SJSA1 (cell line): ENCODE measurements at regions not wholly inside any gene's neighbourhood (a gene's known extent, or its start where the extent isn't known, plus 50 kb on each side); places are given as distances from the start of the nearest gene placed in this dataset.
A peak's percentile ranks its signal among the peaks of the same experiment; 100 is the strongest.

Source experiments
- DNase-seq, 2 experiments: peaks; one replicate each; pipeline ENCODE4 v3.0.0-alpha.2; 2015 to 2020; ENCODE audit warnings: low spot score in 2 of 2, low read depth in 1 of 2
- H3K27ac ChIP-seq: fragments of 250-450 bp; sonication (Bioruptor Pico); 2 replicates; pipeline ENCODE4 v1.5.1; 2020; ENCODE audit warnings: mild to moderate bottlenecking, moderate library complexity
- H3K27me3 ChIP-seq: fragments of 250-450 bp; sonication (Bioruptor Pico); replicated peaks from 2 replicates; pipeline ENCODE4 v1.5.1; 2020; ENCODE audit warnings: mild to moderate bottlenecking, moderate library complexity
- H3K36me3 ChIP-seq: fragments of 250-450 bp; sonication (Bioruptor Pico); 2 replicates; pipeline ENCODE4 v1.5.1; 2020; ENCODE audit warnings: mild to moderate bottlenecking
- H3K4me1 ChIP-seq: fragments of 250-450 bp; sonication (Bioruptor Pico); replicated peaks from 2 replicates; pipeline ENCODE4 v1.6.1; 2021; ENCODE audit warnings: mild to moderate bottlenecking
- H3K4me3 ChIP-seq: fragments of 250-450 bp; sonication (Bioruptor Pico); 2 replicates; pipeline ENCODE4 v1.5.1; 2020; ENCODE audit warnings: mild to moderate bottlenecking
- H3K9me3 ChIP-seq: fragments of 250-450 bp; sonication (Bioruptor Pico); replicated peaks from 2 replicates; pipeline ENCODE4 v1.5.1; 2020; ENCODE audit warnings: mild to moderate bottlenecking

DNA sequence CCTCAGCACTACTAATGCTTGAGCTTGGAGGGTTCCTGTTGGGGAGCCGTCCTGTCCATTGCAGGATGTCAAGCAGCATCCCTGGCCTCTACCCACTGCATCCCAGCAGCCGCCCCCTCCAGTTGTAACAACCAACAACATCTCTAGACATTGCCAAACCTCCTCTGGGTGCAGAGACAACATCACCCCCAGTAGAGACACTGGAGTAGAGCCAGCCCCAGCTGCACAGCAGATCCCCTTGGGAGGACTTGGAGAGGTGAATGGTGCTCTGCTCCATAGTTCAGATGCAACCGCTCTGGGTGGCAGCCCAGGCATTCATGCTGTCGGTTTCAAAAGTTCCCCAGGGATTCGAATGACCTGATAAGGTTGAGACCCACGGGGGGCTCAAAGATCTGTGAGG lies 259.0 kb downstream of the MN1 start:
- no peaks in the 10 kb centered on the region for H3K9me3 ChIP-seq
- no peaks in the 10 kb centered on the region for H3K36me3 ChIP-seq
- H3K27me3 ChIP-seq: no peaks in the 10 kb centered on the region
- H3K4me3 ChIP-seq: no peak overlapping the region
- DNase-seq: no peak
- H3K27ac ChIP-seq: no peak overlapping the region
- no peaks in the 10 kb centered on the region for H3K4me1 ChIP-seq

DNA sequence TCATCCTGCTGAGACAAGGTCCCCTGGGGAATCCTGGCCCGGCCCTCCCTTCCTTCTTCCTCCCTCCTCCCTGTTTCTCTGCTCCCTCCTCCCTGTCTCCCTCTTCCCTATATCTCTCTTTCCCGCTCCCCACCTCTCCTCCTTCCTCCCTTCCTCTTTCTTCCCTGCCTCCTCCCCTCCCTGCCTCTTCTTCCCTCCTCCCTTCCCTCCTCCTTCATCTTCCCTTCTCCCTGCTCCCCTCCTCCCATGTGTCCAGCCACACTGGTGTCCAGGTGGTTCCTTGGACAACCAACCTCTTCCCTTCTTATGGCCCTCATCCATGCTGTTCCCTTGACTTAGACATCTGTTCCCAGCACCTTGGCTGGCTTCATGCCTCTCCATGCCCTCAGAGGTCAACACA lies 258.1 kb downstream of the MN1 start:
- no peak for DNase-seq
- no peaks in the 10 kb centered on the region for H3K4me1 ChIP-seq
- no peaks in the 10 kb centered on the region for H3K9me3 ChIP-seq
- H3K27me3 ChIP-seq: no peaks in the 10 kb centered on the region
- H3K4me3 ChIP-seq: no peak overlapping the region
- no peak overlapping the region for H3K27ac ChIP-seq
- no peaks in the 10 kb centered on the region for H3K36me3 ChIP-seq

DNA sequence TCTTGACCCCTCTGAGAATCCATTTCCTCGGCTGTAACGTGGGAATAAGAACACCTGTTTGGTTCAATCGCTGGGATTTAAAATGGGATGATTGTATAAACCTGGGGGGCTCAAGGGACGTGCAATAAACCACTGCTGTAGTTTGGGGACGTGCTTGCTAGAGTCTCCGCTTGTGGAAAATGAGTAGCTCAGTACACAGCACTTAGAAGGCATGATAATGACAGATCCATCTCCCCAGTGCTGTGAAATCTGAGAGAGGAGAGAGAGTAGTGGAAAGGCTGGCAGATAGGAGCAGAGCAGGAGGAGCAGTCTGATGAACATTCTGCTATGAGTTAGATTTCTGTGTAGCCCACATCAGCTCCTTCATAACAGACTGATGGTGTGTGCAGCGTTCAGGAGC lies 256.5 kb downstream of the MN1 start:
- H3K27ac ChIP-seq: no peak overlapping the region
- H3K9me3 ChIP-seq: no peaks in the 10 kb centered on the region
- no peaks in the 10 kb centered on the region for H3K36me3 ChIP-seq
- no peak overlapping the region for H3K4me3 ChIP-seq
- no peak for DNase-seq
- H3K4me1 ChIP-seq: no peaks in the 10 kb centered on the region
- no peaks in the 10 kb centered on the region for H3K27me3 ChIP-seq

DNA sequence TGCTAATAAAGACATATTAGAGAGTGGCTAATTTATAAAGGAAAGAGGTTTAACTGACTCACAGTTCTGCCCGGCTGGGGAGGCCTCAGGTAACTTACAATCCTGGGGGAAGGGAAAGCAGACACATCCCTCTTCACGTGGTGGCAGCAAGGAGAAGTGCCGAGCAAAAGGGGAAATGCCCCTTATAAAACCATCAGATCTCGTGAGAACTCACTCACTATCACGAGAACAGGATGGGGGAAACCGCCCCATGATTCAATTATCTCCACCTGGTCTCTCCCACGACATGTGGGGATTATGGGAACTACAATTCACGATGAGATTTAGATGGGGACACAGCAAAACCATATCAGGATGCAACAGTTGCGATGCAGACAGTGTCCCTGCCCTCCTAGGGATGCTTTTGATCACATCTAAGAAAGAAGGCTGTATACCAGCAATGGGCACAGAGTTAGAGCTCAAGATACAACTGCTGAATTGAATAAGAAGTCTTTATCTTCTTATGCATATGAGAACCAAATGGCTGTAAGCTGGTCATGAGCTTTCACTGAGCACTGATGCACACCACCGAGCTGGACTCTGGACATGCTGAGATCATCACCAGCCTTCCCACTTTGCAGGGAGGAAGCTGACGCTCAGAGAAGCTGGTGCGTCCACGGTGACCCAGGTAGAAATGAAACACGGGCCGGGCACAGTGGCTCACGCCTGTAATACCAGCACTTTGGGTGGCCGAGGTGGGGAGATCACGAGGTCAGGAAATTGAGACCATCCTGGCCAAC lies 255.2 kb downstream of the MN1 start:
- DNase-seq: no peak
- H3K27me3 ChIP-seq: no peaks in the 10 kb centered on the region
- no peaks in the 10 kb centered on the region for H3K4me1 ChIP-seq
- no peaks in the 10 kb centered on the region for H3K9me3 ChIP-seq
- H3K27ac ChIP-seq: no peak overlapping the region
- H3K4me3 ChIP-seq: no peak overlapping the region
- no peaks in the 10 kb centered on the region for H3K36me3 ChIP-seq

DNA sequence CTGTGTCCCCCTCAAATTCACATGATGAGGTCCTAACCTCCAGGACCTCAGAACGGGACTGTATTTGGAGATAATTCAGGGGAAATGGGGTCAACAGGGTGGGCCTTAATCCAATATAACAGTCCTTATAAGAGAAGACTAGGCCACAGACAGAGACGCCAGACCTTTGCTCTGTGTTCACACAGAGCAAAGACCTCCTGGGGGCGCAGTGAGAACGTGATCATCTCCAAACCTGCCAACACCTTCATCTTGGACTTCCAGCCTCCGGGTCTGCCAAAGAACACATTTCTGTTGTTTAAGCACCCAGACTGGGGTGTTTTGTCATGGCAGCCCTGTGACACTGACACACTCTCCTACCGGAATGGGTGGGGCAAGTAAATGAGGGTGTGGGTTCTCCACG lies 250.2 kb downstream of the MN1 start:
- Histone ChIP-seq H3K27me3 (no peaks in the 10 kb centered on the region), H3K27ac (no peak overlapping the region), H3K4me3 (no peak overlapping the region), H3K9me3 (no peaks in the 10 kb centered on the region), H3K4me1 (peaks cover 19% of the 10 kb centered on the region), H3K36me3 (no peaks in the 10 kb centered on the region)
- no peak for DNase-seq

DNA sequence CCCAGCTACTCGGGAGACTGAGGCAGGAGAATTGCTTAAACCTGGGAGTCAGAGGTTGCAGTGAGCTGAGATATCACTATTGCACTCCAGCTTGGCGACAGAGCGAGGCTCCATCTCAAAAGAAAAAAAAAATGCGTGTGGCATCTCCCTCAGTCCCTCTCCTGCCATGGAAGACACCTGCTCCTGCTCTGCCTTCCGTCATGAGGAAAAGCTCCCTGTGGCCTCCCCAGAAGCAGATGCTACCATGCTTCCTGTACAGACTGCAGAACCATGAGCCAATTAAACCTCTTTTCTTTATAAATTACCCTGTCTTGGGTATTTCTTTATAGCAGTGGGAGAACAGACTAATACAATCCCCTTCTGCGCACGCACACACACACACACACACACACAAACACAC lies 249.4 kb downstream of the MN1 start:
- no peak for DNase-seq
- peaks cover 23% of the 10 kb centered on the region for H3K4me1 ChIP-seq
- no peaks in the 10 kb centered on the region for H3K9me3 ChIP-seq

DNA sequence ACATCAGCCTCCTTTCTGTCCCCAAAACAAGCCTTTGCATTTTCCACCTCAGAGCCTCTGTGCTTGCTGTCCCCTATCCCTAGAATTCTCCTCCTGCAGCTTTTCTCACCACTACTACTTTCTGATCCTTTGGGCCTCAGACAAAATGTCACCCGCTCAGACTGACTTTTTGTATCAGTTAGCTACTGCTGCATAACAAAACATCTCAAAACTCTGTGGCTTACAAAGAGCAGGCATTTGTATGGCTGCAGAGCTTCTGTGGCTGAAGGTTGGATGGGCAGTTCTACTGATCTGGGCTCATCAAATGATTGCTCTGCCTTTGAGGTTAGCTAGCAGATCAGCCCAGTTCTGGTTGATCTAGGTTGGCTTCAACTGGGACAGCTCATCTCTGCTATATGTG lies 248.7 kb downstream of the MN1 start:
- Histone ChIP-seq H3K4me3 (no peak overlapping the region), H3K4me1 (peaks cover 23% of the 10 kb centered on the region), H3K9me3 (no peaks in the 10 kb centered on the region), H3K27me3 (no peaks in the 10 kb centered on the region), H3K36me3 (no peaks in the 10 kb centered on the region), H3K27ac (no peak overlapping the region)
- DNase-seq: no peak

More for the DNA sequence above, 249.4 kb downstream of the MN1 start:
- H3K36me3 ChIP-seq: no peaks in the 10 kb centered on the region
- no peaks in the 10 kb centered on the region for H3K27me3 ChIP-seq
- no peak overlapping the region for H3K27ac ChIP-seq
- no peak overlapping the region for H3K4me3 ChIP-seq

DNA sequence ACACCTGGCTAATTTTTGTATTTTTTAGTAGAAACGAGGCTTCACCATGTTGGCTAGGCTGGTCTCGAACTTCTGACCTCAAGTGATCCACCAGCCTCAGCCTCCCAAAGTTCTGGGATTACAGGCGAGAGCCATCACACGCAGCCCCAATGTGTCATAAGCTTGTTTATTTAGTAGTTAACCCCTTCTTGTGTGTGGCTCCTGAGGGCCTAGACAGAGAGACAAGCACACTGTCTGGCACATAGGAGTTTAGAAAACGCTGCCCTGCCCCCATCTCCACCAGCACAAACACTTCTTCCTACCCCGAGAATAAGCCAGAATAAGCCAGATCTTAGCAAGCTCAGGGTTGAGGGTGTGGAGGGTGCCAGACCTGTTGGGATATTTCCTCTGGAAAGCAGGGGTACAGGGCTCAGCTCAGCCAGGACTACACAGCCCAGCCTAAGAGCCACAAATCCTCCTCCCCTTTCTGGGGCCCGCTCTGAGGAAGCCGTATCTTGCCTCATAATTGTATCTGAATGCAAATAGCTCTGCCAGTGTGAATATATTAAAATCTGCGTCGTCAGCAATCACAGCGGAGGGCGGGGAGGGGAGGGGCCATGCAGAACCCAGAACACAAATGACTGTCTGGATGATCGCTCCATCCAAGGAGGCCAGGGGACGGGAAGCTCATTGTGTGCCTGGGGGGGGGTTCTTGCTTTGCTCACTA lies 247.3 kb downstream of the MN1 start:
- no peaks in the 10 kb centered on the region for H3K27me3 ChIP-seq
- DNase-seq: peak in 1 of 2 experiments; percentile 25
- H3K4me1 ChIP-seq: peaks cover 23% of the 10 kb centered on the region
- H3K4me3 ChIP-seq: no peak overlapping the region
- no peaks in the 10 kb centered on the region for H3K9me3 ChIP-seq
- H3K27ac ChIP-seq: no peak overlapping the region
- no peaks in the 10 kb centered on the region for H3K36me3 ChIP-seq

DNA sequence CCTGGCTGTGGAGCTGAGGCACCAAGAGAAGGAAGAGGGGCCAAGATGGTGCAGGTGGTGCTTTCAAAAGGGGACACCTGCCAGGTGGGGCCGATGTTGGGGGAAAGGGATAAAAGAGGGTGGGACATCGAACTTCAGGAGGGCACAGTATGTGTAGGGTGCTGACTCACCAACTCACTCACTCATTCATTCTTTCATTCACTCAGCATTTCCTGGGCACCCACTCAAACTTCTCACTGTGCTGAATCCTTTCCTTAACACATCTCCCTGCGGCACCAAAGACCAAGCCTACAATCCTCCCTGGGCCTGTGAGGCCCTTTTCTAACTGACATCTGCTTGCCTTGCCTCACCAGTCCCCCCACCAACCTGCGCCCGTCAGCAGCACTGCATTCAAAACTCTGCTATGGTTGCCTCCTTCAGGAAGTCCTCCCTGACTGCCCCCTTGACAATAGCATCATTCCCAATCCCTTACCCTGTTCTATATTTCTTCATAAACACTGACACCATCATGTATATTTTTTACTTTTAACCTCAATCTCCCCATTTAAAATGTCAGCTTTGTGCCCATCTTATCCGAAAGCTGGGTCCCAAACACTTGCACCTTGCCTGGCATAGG lies 246.6 kb downstream of the MN1 start:
- Histone ChIP-seq H3K9me3 (no peaks in the 10 kb centered on the region), H3K27ac (no peak overlapping the region), H3K4me3 (no peak overlapping the region), H3K4me1 (peaks cover 23% of the 10 kb centered on the region), H3K27me3 (no peaks in the 10 kb centered on the region), H3K36me3 (no peaks in the 10 kb centered on the region)
- no peak for DNase-seq

DNA sequence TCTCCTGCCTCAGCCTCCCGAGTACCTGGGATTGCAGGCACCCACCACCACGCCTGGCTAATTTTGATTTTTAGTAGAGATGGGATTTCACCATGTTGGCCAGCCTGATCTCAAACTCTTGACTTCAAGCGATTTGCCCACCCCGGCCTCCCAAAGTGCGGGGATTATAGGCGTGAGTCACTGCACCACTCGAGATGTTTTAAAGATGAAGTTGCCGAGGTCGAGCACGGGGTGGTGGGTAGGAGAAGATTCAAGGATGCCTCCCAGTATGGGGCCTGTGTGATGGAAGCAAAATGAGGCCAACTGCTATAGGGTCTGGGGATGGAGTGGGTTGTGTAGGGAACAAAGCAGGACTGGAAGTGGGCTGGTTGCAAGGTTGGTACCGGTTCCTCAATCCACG lies 245.2 kb downstream of the MN1 start:
- H3K27me3 ChIP-seq: no peaks in the 10 kb centered on the region
- no peaks in the 10 kb centered on the region for H3K9me3 ChIP-seq
- no peak overlapping the region for H3K27ac ChIP-seq
- H3K36me3 ChIP-seq: no peaks in the 10 kb centered on the region
- DNase-seq: peak in 1 of 2 experiments; percentile 15
- H3K4me1 ChIP-seq: peaks cover 26% of the 10 kb centered on the region
- no peak overlapping the region for H3K4me3 ChIP-seq

DNA sequence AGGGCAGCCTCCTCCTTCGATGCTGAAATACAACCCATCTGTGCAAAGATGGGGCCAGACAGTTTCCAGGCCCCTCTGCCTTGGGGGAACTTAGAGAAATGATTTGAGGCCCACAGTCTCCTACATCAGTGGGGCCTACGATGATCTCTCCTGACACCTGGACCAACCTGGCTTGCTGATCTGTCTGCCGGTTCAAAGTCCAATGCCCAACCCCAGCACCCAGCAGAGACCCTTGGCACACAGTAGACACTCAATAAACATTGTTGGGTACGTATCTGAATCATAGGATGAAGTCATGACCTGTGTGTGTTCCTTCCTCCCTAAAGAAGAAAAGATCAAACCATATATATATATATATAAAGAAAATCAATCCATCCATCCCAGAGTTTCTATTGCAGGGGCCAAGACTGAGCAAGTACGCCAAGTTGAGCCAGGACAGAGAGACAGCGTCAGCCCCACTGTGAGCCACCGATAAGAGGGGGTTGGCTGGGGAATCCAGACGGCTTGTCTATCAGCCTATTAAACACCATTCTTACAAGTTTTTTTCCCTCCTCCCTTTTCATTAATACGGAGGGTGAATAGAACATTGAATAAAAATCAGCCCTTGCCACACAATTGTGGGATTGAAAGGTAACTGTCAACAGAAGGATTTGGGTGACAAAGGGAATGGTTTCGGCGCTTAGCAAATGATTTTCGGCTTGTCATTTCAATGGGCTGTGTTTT lies 244.1 kb downstream of the MN1 start:
- Histone ChIP-seq H3K4me3 (no peak overlapping the region), H3K36me3 (no peaks in the 10 kb centered on the region), H3K4me1 (peaks cover 26% of the 10 kb centered on the region), H3K27ac (no peak overlapping the region), H3K9me3 (no peaks in the 10 kb centered on the region), H3K27me3 (no peaks in the 10 kb centered on the region)
- DNase-seq: no peak

DNA sequence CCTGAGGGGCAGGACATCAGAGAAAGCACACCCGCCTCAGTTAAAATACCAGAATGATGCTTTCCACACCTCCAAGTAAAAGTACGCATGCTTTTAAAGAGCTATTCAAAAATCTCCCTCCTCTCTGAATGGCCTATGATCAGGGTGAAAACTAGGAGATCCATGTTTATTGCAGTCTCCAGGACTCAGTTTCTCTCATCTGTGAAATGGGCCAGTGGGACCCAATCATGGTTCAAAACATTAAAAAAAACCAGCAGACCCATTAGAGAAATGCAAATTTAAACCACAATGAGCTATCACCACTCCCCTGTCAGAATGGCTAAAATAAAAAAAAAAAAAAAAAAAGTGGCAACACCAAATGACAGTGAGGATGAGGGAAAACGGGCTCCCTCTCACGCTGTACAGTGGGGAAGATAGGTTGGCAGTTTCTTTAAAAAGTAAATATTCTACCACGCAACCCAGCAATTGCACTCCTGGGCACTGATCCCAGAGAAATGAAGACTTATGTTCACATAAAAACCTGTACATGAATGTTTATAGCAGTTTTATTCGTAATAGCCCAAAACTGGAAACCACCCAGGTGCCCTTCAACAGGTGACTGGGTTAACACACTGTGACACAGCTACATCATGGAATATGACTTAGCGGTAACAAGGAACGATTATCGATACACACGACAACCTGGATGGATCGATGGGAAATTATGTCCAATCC lies 242.7 kb downstream of the MN1 start:
- H3K27me3 ChIP-seq: no peaks in the 10 kb centered on the region
- no peak overlapping the region for H3K4me3 ChIP-seq
- DNase-seq: no peak
- H3K9me3 ChIP-seq: no peaks in the 10 kb centered on the region
- no peak overlapping the region for H3K27ac ChIP-seq
- no peaks in the 10 kb centered on the region for H3K36me3 ChIP-seq
- peaks cover 25% of the 10 kb centered on the region for H3K4me1 ChIP-seq

DNA sequence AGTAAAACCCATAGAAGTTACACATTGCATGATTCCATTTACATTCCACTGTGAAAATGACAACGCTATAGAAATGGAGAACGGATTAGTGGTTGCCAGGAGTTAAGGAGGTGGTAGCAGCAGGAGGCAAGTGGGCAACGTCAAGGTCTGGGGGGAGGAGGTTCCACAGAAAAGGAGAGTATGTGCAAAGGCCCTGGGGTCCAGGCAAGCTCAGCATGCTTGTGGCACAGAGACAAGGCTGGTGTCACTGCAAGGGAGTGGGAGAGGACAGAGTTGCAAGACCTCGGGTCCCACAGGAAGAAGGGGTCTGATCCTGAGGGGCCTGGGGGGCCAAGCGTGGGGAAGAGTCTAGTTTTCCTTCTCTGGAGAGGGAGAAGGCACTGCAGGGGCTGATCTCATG lies 240.8 kb downstream of the MN1 start:
- H3K4me1 ChIP-seq: peaks cover 14% of the 10 kb centered on the region
- peaks cover 4% of the 10 kb centered on the region; the same call in 1 of the 2 replicates for H3K9me3 ChIP-seq
- H3K4me3 ChIP-seq: no peak overlapping the region
- no peak overlapping the region for H3K27ac ChIP-seq
- no peaks in the 10 kb centered on the region for H3K36me3 ChIP-seq
- no peak for DNase-seq
- H3K27me3 ChIP-seq: no peaks in the 10 kb centered on the region
